Chondrocyte (in vitro differentiated cells): ENCODE measurements at regions not wholly inside any gene's neighbourhood (a gene's known extent, or its start where the extent isn't known, plus 50 kb on each side); places are given as distances from the start of the nearest gene placed in this dataset.

ENCODE experiments used
- DNase-seq: peaks from one replicate; pipeline ENCODE4 v3.0.0; 2021; ENCODE audit warnings: mixed read lengths, low spot score
- H3K27ac Mint-ChIP-seq: one replicate; pipeline ENCODE4 v1.8.0; 2021; ENCODE audit warnings: mild to moderate bottlenecking, moderate library complexity, mixed read lengths; ENCODE audit not compliant: unreplicated experiment
- H3K27me3 Mint-ChIP-seq: 2 replicates; pipeline ENCODE4 v1.8.0; 2021; ENCODE audit warnings: low read depth, mixed read lengths
- H3K36me3 Mint-ChIP-seq: 2 replicates; pipeline ENCODE4 v1.8.0; 2021; ENCODE audit warnings: low read depth, mixed read lengths
- H3K4me1 Mint-ChIP-seq: 2 replicates; pipeline ENCODE4 v1.8.0; 2021; ENCODE audit warnings: low read depth, mild to moderate bottlenecking, mixed read lengths
- H3K4me3 Mint-ChIP-seq: one replicate; pipeline ENCODE4 v1.8.0; 2021; ENCODE audit warnings: mild to moderate bottlenecking, moderate library complexity, mixed read lengths; ENCODE audit not compliant: unreplicated experiment
- H3K9me3 Mint-ChIP-seq: 2 replicates; pipeline ENCODE4 v1.8.0; 2021; ENCODE audit warnings: low read depth, mixed read lengths
- TF ChIP-seq, protein P1 (sequence below): fragments of 200-600 bp; sonication (generic); IDR thresholded peaks from 2 replicates; pipeline ENCODE4 v1.5.0; 2021; ENCODE audit warnings: antibody characterized with exemption, mild to moderate bottlenecking, moderate library complexity

DNA sequence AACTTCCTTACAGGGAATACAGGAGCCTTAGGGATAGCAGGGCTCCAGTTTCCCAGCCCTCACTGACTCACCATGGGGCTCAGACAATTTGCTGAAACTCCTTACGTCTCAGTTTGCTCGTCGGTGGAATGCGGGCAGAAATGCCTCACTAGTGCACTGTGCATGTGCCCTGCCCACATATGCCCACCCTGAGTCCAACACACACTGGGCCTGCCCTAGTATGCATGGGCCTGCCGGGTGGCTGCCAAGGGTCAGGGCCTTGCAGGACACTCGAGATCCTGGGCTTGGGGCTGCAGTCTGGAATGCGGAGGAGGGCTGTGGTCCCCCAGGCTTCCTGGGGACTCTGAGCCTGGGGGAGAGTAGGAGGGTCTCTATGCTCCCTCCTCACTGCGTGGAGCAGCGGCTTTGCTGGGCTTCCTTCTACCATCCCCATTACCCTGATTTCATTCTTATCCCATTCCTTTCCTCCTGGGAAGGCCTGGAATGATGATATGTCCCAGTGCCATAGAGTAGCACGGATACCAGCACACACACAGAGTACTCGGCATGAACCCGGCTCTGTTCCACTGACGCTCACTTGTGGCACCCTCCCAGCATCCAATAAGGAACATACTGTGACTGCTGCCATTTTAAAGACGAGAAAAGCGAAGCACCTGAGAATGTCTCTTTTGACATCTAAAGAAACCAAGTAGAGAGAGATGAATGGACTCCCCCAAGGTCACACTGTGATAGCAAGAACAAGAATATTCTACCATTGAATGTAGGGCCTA lies 124.2 kb downstream of the ASB7 start:
- no peak for DNase-seq
- peaks cover 50% of the 10 kb centered on the region for H3K4me1 Mint-ChIP-seq
- TF ChIP-seq, protein P1, sequence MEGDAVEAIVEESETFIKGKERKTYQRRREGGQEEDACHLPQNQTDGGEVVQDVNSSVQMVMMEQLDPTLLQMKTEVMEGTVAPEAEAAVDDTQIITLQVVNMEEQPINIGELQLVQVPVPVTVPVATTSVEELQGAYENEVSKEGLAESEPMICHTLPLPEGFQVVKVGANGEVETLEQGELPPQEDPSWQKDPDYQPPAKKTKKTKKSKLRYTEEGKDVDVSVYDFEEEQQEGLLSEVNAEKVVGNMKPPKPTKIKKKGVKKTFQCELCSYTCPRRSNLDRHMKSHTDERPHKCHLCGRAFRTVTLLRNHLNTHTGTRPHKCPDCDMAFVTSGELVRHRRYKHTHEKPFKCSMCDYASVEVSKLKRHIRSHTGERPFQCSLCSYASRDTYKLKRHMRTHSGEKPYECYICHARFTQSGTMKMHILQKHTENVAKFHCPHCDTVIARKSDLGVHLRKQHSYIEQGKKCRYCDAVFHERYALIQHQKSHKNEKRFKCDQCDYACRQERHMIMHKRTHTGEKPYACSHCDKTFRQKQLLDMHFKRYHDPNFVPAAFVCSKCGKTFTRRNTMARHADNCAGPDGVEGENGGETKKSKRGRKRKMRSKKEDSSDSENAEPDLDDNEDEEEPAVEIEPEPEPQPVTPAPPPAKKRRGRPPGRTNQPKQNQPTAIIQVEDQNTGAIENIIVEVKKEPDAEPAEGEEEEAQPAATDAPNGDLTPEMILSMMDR = no peak
- H3K9me3 Mint-ChIP-seq = no peaks in the 10 kb centered on the region
- peak overlapping the region; percentile 74 for H3K27ac Mint-ChIP-seq
- H3K36me3 Mint-ChIP-seq = no peaks in the 10 kb centered on the region
- H3K4me3 Mint-ChIP-seq = no peak overlapping the region
- no peaks in the 10 kb centered on the region for H3K27me3 Mint-ChIP-seq

DNA sequence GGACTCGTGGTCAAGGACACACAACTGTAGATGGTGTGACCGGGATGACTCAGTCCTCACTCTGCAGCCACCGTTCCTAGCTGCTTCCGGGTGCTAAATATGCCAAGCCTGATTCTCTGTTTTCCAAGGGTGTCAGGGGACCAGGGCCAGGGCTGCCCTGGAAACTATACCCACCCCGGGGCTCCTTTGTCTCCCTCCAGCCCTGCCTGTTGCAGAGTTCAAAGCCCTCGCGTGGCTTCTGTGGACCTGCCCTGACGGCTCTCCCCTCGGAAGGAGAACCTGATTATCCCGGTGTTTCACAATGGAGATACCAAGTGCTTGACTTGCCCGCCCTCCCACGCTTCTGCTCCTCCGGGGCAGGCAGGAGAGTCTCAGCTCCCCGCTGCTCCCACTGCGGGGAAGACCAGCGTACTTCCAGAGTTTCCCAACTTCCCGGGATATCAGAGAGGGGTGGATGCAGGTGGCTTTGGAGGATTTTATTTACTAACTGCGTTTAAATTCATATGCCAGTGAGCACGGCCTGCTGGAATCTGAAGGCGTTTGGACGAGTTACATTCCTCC lies 125.0 kb downstream of the ASB7 start:
- H3K27ac Mint-ChIP-seq = peak overlapping the region; percentile 74
- TF ChIP-seq, protein P1 = no peak
- no peak for DNase-seq
- no peaks in the 10 kb centered on the region for H3K27me3 Mint-ChIP-seq
- no peak overlapping the region for H3K4me3 Mint-ChIP-seq
- peaks cover 44% of the 10 kb centered on the region for H3K4me1 Mint-ChIP-seq
- H3K9me3 Mint-ChIP-seq = no peaks in the 10 kb centered on the region
- H3K36me3 Mint-ChIP-seq = no peaks in the 10 kb centered on the region

DNA sequence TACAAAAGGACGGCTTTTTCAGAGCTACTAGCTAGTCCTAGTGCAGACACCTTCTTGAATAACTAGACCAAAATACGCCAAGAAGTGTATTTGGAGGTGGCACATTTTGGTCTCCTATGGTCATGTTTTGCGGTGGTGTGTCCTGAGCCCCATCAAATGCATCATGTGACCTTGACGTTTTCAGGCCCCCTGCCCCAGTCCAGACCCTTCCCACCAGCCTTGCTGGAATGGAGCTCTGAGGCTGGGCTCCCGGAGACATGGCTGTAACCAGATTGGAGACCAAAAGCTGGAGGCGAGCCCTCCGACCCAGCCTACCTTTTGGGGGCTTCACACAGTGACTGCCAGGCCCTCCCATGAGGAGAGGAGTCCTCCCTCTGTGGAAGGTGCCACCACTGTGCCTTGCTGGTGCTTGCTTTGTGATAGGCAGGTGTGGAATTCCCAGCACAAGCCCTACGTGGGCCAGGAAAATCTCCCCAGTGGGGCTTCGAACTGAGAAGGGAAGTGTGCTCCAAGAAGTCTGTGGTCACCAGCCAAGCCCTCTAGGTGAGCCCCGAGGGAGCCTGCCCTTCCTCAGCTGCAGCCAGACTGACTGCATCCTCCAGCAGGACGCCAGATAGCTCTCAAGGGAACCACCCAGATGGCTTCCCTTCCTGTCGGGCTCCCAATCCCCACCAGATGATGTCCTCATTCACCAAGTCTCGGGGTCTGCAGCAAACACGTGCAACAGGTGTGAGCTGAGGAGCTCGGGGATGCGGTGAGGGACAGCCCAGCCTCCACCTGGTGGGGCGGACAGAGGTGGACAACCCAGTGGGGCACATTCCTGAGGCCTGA lies 126.2 kb downstream of the ASB7 start:
- Mint-ChIP-seq H3K4me3 (no peak overlapping the region), H3K27me3 (no peaks in the 10 kb centered on the region), H3K27ac (no peak overlapping the region), H3K4me1 (peaks cover 43% of the 10 kb centered on the region), H3K36me3 (no peaks in the 10 kb centered on the region), H3K9me3 (peaks cover under 1% of the 10 kb centered on the region)
- DNase-seq = no peak
- TF ChIP-seq, protein P1 = no peak

DNA sequence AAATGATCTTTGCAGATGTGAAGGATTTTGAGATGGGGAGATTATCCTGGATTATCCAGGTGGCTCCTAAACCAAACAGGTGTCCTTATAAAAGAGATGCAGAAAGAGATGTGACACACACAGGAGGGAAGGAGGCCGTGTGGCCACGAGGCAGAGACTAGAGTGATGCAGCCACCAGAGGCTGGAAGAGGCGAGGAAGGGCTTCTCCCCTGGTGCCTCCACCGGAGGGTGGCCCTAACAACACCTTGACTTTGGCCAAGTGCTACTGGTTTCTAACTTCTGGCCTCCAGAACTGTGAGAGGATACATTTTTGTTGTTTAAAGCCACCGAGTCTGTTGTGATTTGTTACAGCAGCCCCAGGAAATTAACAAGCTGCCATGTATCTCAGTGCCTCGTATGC lies 127.1 kb downstream of the ASB7 start:
- no peak for DNase-seq
- peaks cover 46% of the 10 kb centered on the region for H3K4me1 Mint-ChIP-seq
- H3K4me3 Mint-ChIP-seq = no peak overlapping the region
- TF ChIP-seq, protein P1 = no peak
- no peak overlapping the region for H3K27ac Mint-ChIP-seq
- peaks cover 6% of the 10 kb centered on the region for H3K9me3 Mint-ChIP-seq
- H3K27me3 Mint-ChIP-seq = no peaks in the 10 kb centered on the region
- no peaks in the 10 kb centered on the region for H3K36me3 Mint-ChIP-seq

DNA sequence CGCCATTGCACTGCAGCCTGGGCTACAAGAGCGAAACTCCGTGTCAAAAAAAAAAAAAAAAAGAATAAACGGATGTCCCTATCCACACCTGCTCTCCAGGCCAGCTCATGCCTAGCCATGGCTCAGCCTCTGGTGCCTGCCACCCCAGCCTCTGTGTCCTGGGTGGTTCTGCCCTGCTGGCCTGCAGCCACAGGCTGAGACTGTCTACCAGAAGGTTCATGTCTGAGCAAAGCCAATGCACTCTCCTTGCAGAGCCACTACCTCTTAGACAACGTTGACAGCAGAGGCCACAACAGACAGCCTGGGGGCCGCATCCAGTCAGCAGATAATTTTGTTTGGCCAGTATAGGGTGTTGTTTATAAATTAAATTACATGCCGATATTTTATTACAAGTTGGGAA lies 127.7 kb downstream of the ASB7 start:
- TF ChIP-seq, protein P1 = no peak
- no peak overlapping the region for H3K4me3 Mint-ChIP-seq
- no peak overlapping the region for H3K27ac Mint-ChIP-seq
- no peaks in the 10 kb centered on the region for H3K36me3 Mint-ChIP-seq
- no peak for DNase-seq
- peaks cover 43% of the 10 kb centered on the region for H3K4me1 Mint-ChIP-seq
- peaks cover 6% of the 10 kb centered on the region for H3K9me3 Mint-ChIP-seq
- H3K27me3 Mint-ChIP-seq = no peaks in the 10 kb centered on the region
